ENCODE measurements at regions not wholly inside any gene's neighbourhood (a gene's known extent, or its start where the extent isn't known, plus 50 kb on each side); places are given as distances from the start of the nearest gene placed in this dataset.

- no peak for FAIRE-seq
- no peak for DNase-seq (ENCODE audit: low read depth, low spot score)
- TF ChIP-seq EZH2 (IDR thresholded peaks at IDR 0.05; ENCODE audit: low read length) = no peak
- no peak for TF ChIP-seq CTCF (optimal IDR thresholded peaks at IDR 0.05 in 1 of 3, IDR thresholded peaks at IDR 0.05 in 1 of 3, conservative IDR thresholded peaks at IDR 0.05 in 1 of 3; ENCODE audit: extremely low read depth in 1 of 3, insufficient read depth in 2 of 3, low read length in 3 of 3)
- Histone ChIP-seq H3K27me3 (ENCODE audit: control insufficient read depth, extremely low read depth, insufficient read depth, low read length) (peaks cover 8% of the 10 kb centered on the region), H3K27ac (ENCODE audit: control insufficient read depth, insufficient read depth, low read length) (no peak overlapping the region), H4K20me1 (ENCODE audit: control insufficient read depth, extremely low read depth, insufficient read depth, low read length) (no peaks in the 10 kb centered on the region), H3K4me2 (ENCODE audit: control insufficient read depth, extremely low read depth, insufficient read depth, low read depth, low read length) (no peak overlapping the region), H3K4me3 (ENCODE audit: control insufficient read depth in 2 of 3, extremely low read depth in 1 of 3, insufficient read depth in 2 of 3, low read depth in 1 of 3, low read length in 3 of 3) (no peak overlapping the region), H2AFZ (ENCODE audit: control insufficient read depth, low read length) (no peak overlapping the region), H3K9ac (ENCODE audit: control insufficient read depth, extremely low read depth, insufficient read depth, low read length) (no peak overlapping the region), H3K9me3 (ENCODE audit: control insufficient read depth, low read depth, low read length) (no peaks in the 10 kb centered on the region), H3K36me3 (ENCODE audit: control insufficient read depth in 2 of 2, extremely low read depth in 1 of 2, insufficient read depth in 2 of 2, low read length in 2 of 2) (no peaks in the 10 kb centered on the region), H3K9me1 (ENCODE audit: control insufficient read depth, extremely low read depth, insufficient read depth, low read length) (no peaks in the 10 kb centered on the region), H3K79me2 (ENCODE audit: control insufficient read depth, insufficient read depth, low read length) (no peaks in the 10 kb centered on the region), H3K4me1 (ENCODE audit: control insufficient read depth, extremely low read depth, insufficient read depth, low read length) (no peaks in the 10 kb centered on the region)
- dilution Hi-C loops (cut with MboI; ENCODE audit: extremely low pct_ligation_motif_present, low sequenced_read_pairs) = no loop called here
These were observed 225.3 kb downstream of the MAGEB17 start for GRCh38 chrX:16392597-16392996.

- Histone ChIP-seq H3K36me3 (ENCODE audit: control insufficient read depth in 2 of 2, extremely low read depth in 1 of 2, insufficient read depth in 2 of 2, low read length in 2 of 2) (no peaks in the 10 kb centered on the region), H2AFZ (ENCODE audit: control insufficient read depth, low read length) (no peak overlapping the region), H3K4me3 (ENCODE audit: control insufficient read depth in 2 of 3, extremely low read depth in 1 of 3, insufficient read depth in 2 of 3, low read depth in 1 of 3, low read length in 3 of 3) (no peak overlapping the region), H3K27me3 (ENCODE audit: control insufficient read depth, extremely low read depth, insufficient read depth, low read length) (peaks cover 5% of the 10 kb centered on the region), H3K9me1 (ENCODE audit: control insufficient read depth, extremely low read depth, insufficient read depth, low read length) (no peaks in the 10 kb centered on the region), H3K27ac (ENCODE audit: control insufficient read depth, insufficient read depth, low read length) (no peak overlapping the region), H3K79me2 (ENCODE audit: control insufficient read depth, insufficient read depth, low read length) (no peaks in the 10 kb centered on the region), H3K4me1 (ENCODE audit: control insufficient read depth, extremely low read depth, insufficient read depth, low read length) (no peaks in the 10 kb centered on the region), H3K4me2 (ENCODE audit: control insufficient read depth, extremely low read depth, insufficient read depth, low read depth, low read length) (no peak overlapping the region), H3K9me3 (ENCODE audit: control insufficient read depth, low read depth, low read length) (no peaks in the 10 kb centered on the region), H3K9ac (ENCODE audit: control insufficient read depth, extremely low read depth, insufficient read depth, low read length) (no peak overlapping the region), H4K20me1 (ENCODE audit: control insufficient read depth, extremely low read depth, insufficient read depth, low read length) (no peaks in the 10 kb centered on the region)
- DNase-seq (ENCODE audit: low read depth, low spot score) = no peak
- dilution Hi-C loops (cut with MboI; ENCODE audit: extremely low pct_ligation_motif_present, low sequenced_read_pairs) = no loop called here
- TF ChIP-seq EZH2 (IDR thresholded peaks at IDR 0.05; ENCODE audit: low read length) = no peak
- no peak for TF ChIP-seq CTCF (optimal IDR thresholded peaks at IDR 0.05 in 1 of 3, IDR thresholded peaks at IDR 0.05 in 1 of 3, conservative IDR thresholded peaks at IDR 0.05 in 1 of 3; ENCODE audit: extremely low read depth in 1 of 3, insufficient read depth in 2 of 3, low read length in 3 of 3)
- FAIRE-seq = no peak
These were observed 227.0 kb downstream of the MAGEB17 start for GRCh38 chrX:16394290-16394689.

All from keratinocyte (primary cell).